ENCODE measurements at regions not wholly inside any gene's neighbourhood (a gene's known extent, or its start where the extent isn't known, plus 50 kb on each side); places are given as distances from the start of the nearest gene placed in this dataset.

DNA sequence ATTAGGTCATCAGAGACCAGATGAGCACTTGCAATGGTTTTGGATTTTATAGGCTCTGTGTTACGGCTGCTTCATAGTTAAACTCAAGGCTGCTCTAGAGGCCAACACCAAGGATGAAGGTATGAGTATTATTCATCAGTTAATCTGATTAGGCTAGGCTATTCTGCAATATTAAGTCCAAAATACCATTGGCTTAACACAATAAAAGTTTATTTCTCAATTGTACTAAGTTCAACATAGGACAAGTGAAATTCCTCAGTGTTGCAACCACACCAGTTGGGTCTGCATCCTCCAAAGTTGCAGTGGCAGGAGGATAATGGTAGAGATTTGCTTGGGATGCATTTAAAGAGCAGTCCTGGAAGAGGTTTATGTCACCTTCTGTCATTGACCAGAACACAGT is 538.3 kb upstream of the CDH2 start:
- TF ChIP-seq CTCF (conservative IDR thresholded peaks at IDR 0.05 in 1 of 2, IDR thresholded peaks at IDR 0.05 in 1 of 2; ENCODE audit: low read depth in 1 of 2, low read length in 2 of 2): no peak
- no peak for TF ChIP-seq EZH2 (IDR thresholded peaks at IDR 0.05; ENCODE audit: low read length, missing control alignments)

Data from fibroblast of lung (primary cell).